ENCODE measurements at regions not wholly inside any gene's neighbourhood (a gene's known extent, or its start where the extent isn't known, plus 50 kb on each side); places are given as distances from the start of the nearest gene placed in this dataset.
A peak's percentile ranks its signal among the peaks of the same experiment; 100 is the strongest.

GRCh38 chr20:62558779-62559178 lies 83.0 kb upstream of the GATA5 start:
- H3K9me3 ChIP-seq = no peaks in the 10 kb centered on the region

GRCh38 chr20:62560162-62560561 lies 82.1 kb upstream of the SLCO4A1 start:
- Histone ChIP-seq H3K4me3 (no peak overlapping the region), H3K27me3 (peaks cover 47% of the 10 kb centered on the region), H3K27ac (no peak overlapping the region), H3K4me1 (peaks cover 0 to 79% (median 17%) of the 10 kb centered on the region in 3 donors), H3K9me3 (no peaks in the 10 kb centered on the region), H3K36me3 (no peaks in the 10 kb centered on the region)
- TF ChIP-seq CTCF (IDR thresholded peaks at IDR 0.05) = no peak
- no peak for TF ChIP-seq POLR2AphosphoS5 (IDR thresholded peaks at IDR 0.05)
- TF ChIP-seq POLR2A (IDR thresholded peaks at IDR 0.05) = no peak
- TF ChIP-seq EP300 (IDR thresholded peaks at IDR 0.05) = no peak
- ATAC-seq = no peak
- WGBS, 2 donors (ENCODE audit: low coverage in 1 of 2) = 48% methylated on average over 6 of the region's 6 CpGs; no CpG with 5 or more reads in 1 of the 2 donors

More at GRCh38 chr20:62558779-62559178, 83.0 kb upstream of the GATA5 start:
- Histone ChIP-seq H3K27me3 (peaks cover 59% of the 10 kb centered on the region), H3K4me3 (no peak overlapping the region), H3K4me1 (peaks cover 0 to 93% (median 20%) of the 10 kb centered on the region in 3 donors), H3K36me3 (no peaks in the 10 kb centered on the region), H3K27ac (peak overlapping the region in 3 of 4 donors; percentile 61 to 65 (median 64))
- TF ChIP-seq POLR2AphosphoS5 (IDR thresholded peaks at IDR 0.05) = no peak
- TF ChIP-seq CTCF (IDR thresholded peaks at IDR 0.05) = no peak
- no peak for TF ChIP-seq EP300 (IDR thresholded peaks at IDR 0.05)
- TF ChIP-seq POLR2A (IDR thresholded peaks at IDR 0.05) = no peak
- 60% methylated on average over 1 of the region's 17 CpGs; no CpG with 5 or more reads in 1 of the 2 donors for WGBS, 2 donors (ENCODE audit: low coverage in 1 of 2)
- ATAC-seq = peak; percentile 50

GRCh38 chr20:62561182-62561581 lies 81.1 kb upstream of the SLCO4A1 start:
- peaks cover 0 to 77% (median 13%) of the 10 kb centered on the region in 3 donors for H3K4me1 ChIP-seq
- 81% methylated on average over 3 of the region's 15 CpGs; no CpG with 5 or more reads in 1 of the 2 donors for WGBS, 2 donors (ENCODE audit: low coverage in 1 of 2)
- ATAC-seq = no peak
- H3K27me3 ChIP-seq = peaks cover 37% of the 10 kb centered on the region
- H3K9me3 ChIP-seq = no peaks in the 10 kb centered on the region
- no peaks in the 10 kb centered on the region for H3K36me3 ChIP-seq
- TF ChIP-seq CTCF (IDR thresholded peaks at IDR 0.05) (no peak), EP300 (IDR thresholded peaks at IDR 0.05) (no peak), POLR2A (IDR thresholded peaks at IDR 0.05) (no peak), POLR2AphosphoS5 (IDR thresholded peaks at IDR 0.05) (no peak)
- H3K4me3 ChIP-seq = no peak overlapping the region
- peak overlapping the region in 2 of 4 donors; percentile 26 to 35 for H3K27ac ChIP-seq

GRCh38 chr20:62561948-62562347 lies 80.4 kb upstream of the SLCO4A1 start:
- Histone ChIP-seq H3K27me3 (peaks cover 29% of the 10 kb centered on the region), H3K4me1 (peaks cover 0 to 77% (median 12%) of the 10 kb centered on the region in 3 donors), H3K9me3 (no peaks in the 10 kb centered on the region), H3K27ac (peak overlapping the region in 2 of 4 donors; percentile 30 to 35), H3K36me3 (no peaks in the 10 kb centered on the region), H3K4me3 (no peak overlapping the region)
- TF ChIP-seq POLR2A (IDR thresholded peaks at IDR 0.05) (no peak), EP300 (IDR thresholded peaks at IDR 0.05) (no peak), POLR2AphosphoS5 (IDR thresholded peaks at IDR 0.05) (no peak), CTCF (IDR thresholded peaks at IDR 0.05) (no peak)
- ATAC-seq = no peak
- 60% methylated on average over 1 of the region's 16 CpGs; no CpG with 5 or more reads in 1 of the 2 donors for WGBS, 2 donors (ENCODE audit: low coverage in 1 of 2)

- ATAC-seq = no peak
- Histone ChIP-seq H3K27ac (peak overlapping the region in 1 of 4 donors; percentile 5), H3K4me1 (peaks cover 0 to 69% (median 12%) of the 10 kb centered on the region in 3 donors)
Observed at GRCh38 chr20:62562831-62563230, 79.5 kb upstream of the SLCO4A1 start.

More at GRCh38 chr20:62562831-62563230, 79.5 kb upstream of the SLCO4A1 start:
- Histone ChIP-seq H3K4me3 (no peak overlapping the region), H3K9me3 (no peaks in the 10 kb centered on the region), H3K27me3 (peaks cover 28% of the 10 kb centered on the region), H3K36me3 (no peaks in the 10 kb centered on the region)
- no peak for TF ChIP-seq POLR2AphosphoS5 (IDR thresholded peaks at IDR 0.05)
- TF ChIP-seq CTCF (IDR thresholded peaks at IDR 0.05) = no peak
- no peak for TF ChIP-seq POLR2A (IDR thresholded peaks at IDR 0.05)
- no peak for TF ChIP-seq EP300 (IDR thresholded peaks at IDR 0.05)
- WGBS, 2 donors (ENCODE audit: low coverage in 1 of 2) = no CpG with 5 or more reads among the region's 18 CpGs
